ENCODE measurements at regions not wholly inside any gene's neighbourhood (a gene's known extent, or its start where the extent isn't known, plus 50 kb on each side); places are given as distances from the start of the nearest gene placed in this dataset.

DNA sequence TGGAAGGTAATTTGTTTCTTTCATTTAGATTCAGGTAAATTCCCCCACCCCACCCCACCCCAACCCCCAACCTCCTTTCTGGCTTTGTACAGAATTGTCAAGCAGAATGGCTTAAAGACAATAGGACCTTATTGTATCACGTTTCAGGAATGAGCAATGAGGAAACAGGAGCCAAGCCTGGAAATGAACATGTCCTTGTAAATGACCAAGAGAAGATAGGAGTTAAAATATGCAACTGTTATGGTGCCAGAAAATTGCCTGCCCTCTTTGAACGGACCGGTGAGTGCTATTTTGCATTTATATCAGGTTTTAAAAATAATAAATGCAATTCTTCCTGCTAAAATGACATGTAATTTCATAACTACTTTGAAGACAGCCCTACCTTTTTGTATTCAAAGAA, 141.6 kb upstream of the PELI2 start:
- no peak for TF ChIP-seq CTCF (conservative IDR thresholded peaks at IDR 0.05; ENCODE audit: low read depth, low read length)
- no peak for TF ChIP-seq RFX5 (IDR thresholded peaks at IDR 0.05; ENCODE audit: low read depth, low read length)
